ENCODE measurements at regions not wholly inside any gene's neighbourhood (a gene's known extent, or its start where the extent isn't known, plus 50 kb on each side); places are given as distances from the start of the nearest gene placed in this dataset.

- no peaks in the 10 kb centered on the region for H4K20me1 ChIP-seq (ENCODE audit: insufficient read depth)
- H3K27ac ChIP-seq (ENCODE audit: low read depth, low read length): no peak overlapping the region
- H3K4me2 ChIP-seq (ENCODE audit: low read length): no peak overlapping the region
- POLR2A ChIA-PET: no interaction called here
- H3K9ac ChIP-seq (ENCODE audit: low read length): no peak overlapping the region
- H3K9me3 ChIP-seq (ENCODE audit: control insufficient read depth in 1 of 2, insufficient read depth in 1 of 2, low read depth in 1 of 2, low read length in 2 of 2): no peaks in the 10 kb centered on the region
- CTCF ChIA-PET: no interaction called here
- RAD21 ChIA-PET (ENCODE audit: low non-redundant PET in 1 of 2, low total read pairs in 2 of 2, uncharacterized antibody in 2 of 2, unreplicated experiment in 2 of 2): no interaction called here
- BruUV-seq (replicated peaks): no TSS peak
- no peaks in the 10 kb centered on the region for H3K36me3 ChIP-seq (ENCODE audit: control insufficient read depth in 1 of 2, insufficient read depth in 2 of 2, low read length in 2 of 2)
- intact Hi-C loops (cut with micrococcal nuclease): no loop called here
- DNase-seq (ENCODE audit: low read depth, low spot score) (no peak), ATAC-seq (no peak)
- no peaks in the 10 kb centered on the region; a peak in 1 of 4 replicates for H3K4me1 ChIP-seq (ENCODE audit: control insufficient read depth in 1 of 2, insufficient read depth in 2 of 2, low read length in 2 of 2)
- H3K4me3 ChIP-seq (replicated peaks in 1 of 2; ENCODE audit: low read depth in 1 of 2, low read length in 2 of 2): no peak overlapping the region
- no peaks in the 10 kb centered on the region for H3K27me3 ChIP-seq (ENCODE audit: insufficient read depth, low read length)
- no peak for TF ChIP-seq TCF7L2 (IDR thresholded peaks at IDR 0.05; ENCODE audit: borderline replicate concordance, extremely low read depth, insufficient read depth, insufficient read length)
- no peak for TF ChIP-seq SIN3A (IDR thresholded peaks at IDR 0.05; ENCODE audit: low read depth)
- TF ChIP-seq YY1 (IDR thresholded peaks at IDR 0.05; ENCODE audit: extremely low read depth, insufficient replicate concordance, low read depth, low read length): no peak
- no peak for TF ChIP-seq EGR1 (IDR thresholded peaks at IDR 0.05; ENCODE audit: low read depth)
- no peak for TF ChIP-seq SRF (IDR thresholded peaks at IDR 0.05; ENCODE audit: low read depth)
- no peak for TF ChIP-seq ZBTB33 (IDR thresholded peaks at IDR 0.05; ENCODE audit: extremely low read depth, insufficient replicate concordance, low read length)
- TF ChIP-seq JUND (IDR thresholded peaks at IDR 0.05): no peak
- TF ChIP-seq REST (IDR thresholded peaks at IDR 0.05; ENCODE audit: low read depth): no peak
- no peak overlapping the region for H2AFZ ChIP-seq (ENCODE audit: low read depth, low read length, poor library complexity, severe bottlenecking)
- H3K9me2 ChIP-seq (ENCODE audit: insufficient read depth): no peaks in the 10 kb centered on the region
- no peaks in the 10 kb centered on the region for H3K79me2 ChIP-seq (ENCODE audit: insufficient read depth, low read length)
Observed at GRCh38 chr2:149658553-149658952, 71.0 kb upstream of the MMADHC start.
